ENCODE measurements at regions not wholly inside any gene's neighbourhood (a gene's known extent, or its start where the extent isn't known, plus 50 kb on each side); places are given as distances from the start of the nearest gene placed in this dataset.
"Not testable (repeated sequence)": the region's sequence is repeated elsewhere in the genome, so short reads cannot be mapped to it uniquely, and the experiment has no call there.

GRCh38 chr3:139198186-139198585 is 145.6 kb upstream of the MRPS22 start:
- DNase-seq (ENCODE audit: low read depth in 4 of 4, low spot score in 1 of 4): no peak

- DNase-seq (ENCODE audit: low read depth in 4 of 4, low spot score in 1 of 4): no peak
Observed at GRCh38 chr3:139198929-139199328, 144.9 kb upstream of the MRPS22 start.

DNA sequence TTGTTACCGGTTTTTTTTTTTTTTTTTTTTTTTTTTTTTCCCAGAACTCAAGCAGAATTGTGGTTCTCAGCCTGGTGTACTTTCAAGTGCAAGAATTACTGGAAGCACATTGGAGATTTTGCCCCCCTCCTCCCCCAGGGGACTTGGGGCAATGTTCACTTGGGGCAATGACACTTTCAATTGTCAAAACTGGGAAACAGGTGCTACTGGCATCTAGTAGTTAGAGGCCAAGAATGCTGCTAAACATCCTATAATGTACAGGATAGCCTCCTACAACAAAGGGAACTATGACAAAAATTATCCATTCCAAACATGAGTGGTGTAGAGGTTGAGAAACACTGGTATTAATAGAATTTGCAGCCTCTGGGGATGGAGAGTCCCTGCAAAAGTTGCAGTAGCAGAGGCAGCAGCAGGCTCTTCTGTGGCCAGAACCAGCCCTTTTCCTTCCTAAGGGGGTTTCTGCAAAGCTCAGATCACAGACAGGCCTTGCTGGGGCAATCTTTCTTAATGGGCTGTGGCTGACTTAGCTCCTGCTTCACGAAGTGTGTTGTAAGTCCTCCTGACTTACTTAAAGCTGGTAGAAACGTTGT is 144.3 kb upstream of the MRPS22 start:
- DNase-seq (ENCODE audit: low read depth in 4 of 4, low spot score in 1 of 4): no peak

- no peak for DNase-seq (ENCODE audit: low read depth in 4 of 4, low spot score in 1 of 4)
Observed at GRCh38 chr3:139201446-139202225, 142.2 kb upstream of the MRPS22 start.

- no peak for DNase-seq (ENCODE audit: low read depth in 4 of 4, low spot score in 1 of 4)
Observed at GRCh38 chr3:139202226-139202958, 141.4 kb upstream of the MRPS22 start.

DNA sequence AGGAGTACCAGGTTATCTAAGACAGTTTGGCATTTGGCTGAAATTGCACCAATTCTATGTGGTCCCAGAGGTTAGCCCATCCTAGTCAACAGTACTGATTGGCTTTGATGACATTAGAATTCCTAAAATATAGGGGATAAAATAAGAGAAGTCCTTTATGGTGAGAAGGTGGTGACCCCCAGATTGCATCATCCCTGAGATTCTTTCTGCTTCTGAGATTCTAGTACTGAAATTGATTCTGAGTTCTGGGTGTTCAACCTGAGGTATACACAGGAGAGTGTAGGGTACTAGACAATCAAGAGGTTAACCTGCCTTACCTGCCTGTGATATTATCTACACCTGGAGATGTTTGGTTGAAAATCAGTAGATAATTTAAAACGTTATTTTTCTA is 140.9 kb upstream of the MRPS22 start:
- no peak for DNase-seq (ENCODE audit: low read depth in 4 of 4, low spot score in 1 of 4)

- no peak for DNase-seq (ENCODE audit: low read depth in 4 of 4, low spot score in 1 of 4)
Observed at GRCh38 chr3:139203752-139204151, 140.1 kb upstream of the MRPS22 start.

- DNase-seq (ENCODE audit: low read depth in 4 of 4, low spot score in 1 of 4): no peak
Observed at GRCh38 chr3:139204728-139205127, 139.1 kb upstream of the MRPS22 start.

- no peak for DNase-seq (ENCODE audit: low read depth in 4 of 4, low spot score in 1 of 4)
Observed at GRCh38 chr3:139213936-139214335, 129.9 kb upstream of the MRPS22 start.

DNA sequence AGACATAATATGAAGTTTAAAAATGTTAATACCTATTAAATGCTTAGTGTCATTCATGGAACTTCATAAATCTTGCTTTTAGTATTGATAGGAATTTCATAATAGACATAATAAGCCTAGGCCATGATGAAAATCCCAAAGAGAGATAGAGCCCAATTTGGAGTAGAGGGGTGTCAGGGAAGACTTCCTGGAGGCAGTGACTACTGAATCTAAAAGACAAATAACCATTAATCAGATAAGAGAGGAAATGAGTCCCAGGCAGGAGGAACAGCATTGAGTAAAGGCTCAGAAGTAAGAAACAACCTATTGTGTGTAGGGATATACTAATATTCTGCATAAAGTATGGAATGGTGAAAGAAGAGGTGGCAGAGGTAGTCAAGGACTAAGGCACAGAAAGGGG is 126.9 kb upstream of the MRPS22 start:
- no peak for DNase-seq (ENCODE audit: low read depth in 4 of 4, low spot score in 1 of 4)

DNA sequence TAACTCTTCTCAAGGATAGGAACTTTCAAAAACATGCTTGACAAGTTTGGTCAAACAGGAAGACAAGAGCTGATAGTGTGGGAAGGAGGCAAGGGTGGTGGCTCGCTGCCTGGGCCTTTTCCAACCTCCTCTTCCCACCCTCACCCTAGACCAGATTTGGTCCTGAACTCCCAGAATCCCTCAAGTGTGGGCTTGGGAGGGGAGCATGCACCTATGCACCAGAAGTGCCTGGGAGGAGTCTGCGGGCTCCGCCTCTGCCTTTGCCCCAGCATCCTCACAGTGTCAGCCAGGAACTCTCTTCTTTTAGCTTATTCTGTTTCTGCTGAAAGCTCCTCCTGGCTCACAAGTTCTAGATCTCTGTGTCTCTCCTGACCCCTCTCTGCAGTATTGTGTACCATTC is 126.2 kb upstream of the MRPS22 start:
- DNase-seq (ENCODE audit: low read depth in 4 of 4, low spot score in 1 of 4): no peak

GRCh38 chr3:139218046-139218445 is 125.8 kb upstream of the MRPS22 start:
- DNase-seq (ENCODE audit: low read depth in 4 of 4, low spot score in 1 of 4): no peak

GRCh38 chr3:139219463-139219862 is 124.4 kb upstream of the MRPS22 start:
- DNase-seq (ENCODE audit: low read depth in 4 of 4, low spot score in 1 of 4): no peak

GRCh38 chr3:139222100-139222657 is 121.6 kb upstream of the MRPS22 start:
- no peak for DNase-seq (ENCODE audit: low read depth in 4 of 4, low spot score in 1 of 4)

DNA sequence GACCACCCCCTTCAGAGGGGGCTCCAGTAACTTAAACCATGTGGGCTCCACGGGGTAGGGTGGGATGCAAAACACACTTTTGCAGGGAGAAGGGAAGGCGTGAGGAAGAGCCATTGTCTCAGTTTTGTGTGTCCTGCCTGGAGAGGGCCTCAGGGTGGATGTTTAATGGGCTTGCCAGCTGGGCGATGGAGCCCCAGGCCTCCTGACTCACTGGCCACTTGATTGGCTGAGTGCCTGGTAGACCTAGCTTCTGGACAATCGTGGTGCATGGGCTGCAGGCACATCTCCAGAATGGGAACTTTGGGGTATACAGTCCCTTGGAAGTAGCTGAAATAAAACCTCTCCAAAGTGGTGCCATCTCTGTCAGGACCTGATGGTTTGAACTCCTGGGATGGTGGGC is 118.3 kb upstream of the MRPS22 start:
- no peak for DNase-seq (ENCODE audit: low read depth in 4 of 4, low spot score in 1 of 4)

GRCh38 chr3:139226731-139227130 is 117.1 kb upstream of the MRPS22 start:
- DNase-seq (ENCODE audit: low read depth in 4 of 4, low spot score in 1 of 4): no peak

- no peak for DNase-seq (ENCODE audit: low read depth in 4 of 4, low spot score in 1 of 4)
Observed at GRCh38 chr3:139227165-139227564, 116.7 kb upstream of the MRPS22 start.

GRCh38 chr3:139227827-139228226 is 116.0 kb upstream of the MRPS22 start:
- no peak for DNase-seq (ENCODE audit: low read depth in 4 of 4, low spot score in 1 of 4)

GRCh38 chr3:139230391-139230790 is 113.4 kb upstream of the MRPS22 start:
- DNase-seq (ENCODE audit: low read depth in 4 of 4, low spot score in 1 of 4): no peak

DNA sequence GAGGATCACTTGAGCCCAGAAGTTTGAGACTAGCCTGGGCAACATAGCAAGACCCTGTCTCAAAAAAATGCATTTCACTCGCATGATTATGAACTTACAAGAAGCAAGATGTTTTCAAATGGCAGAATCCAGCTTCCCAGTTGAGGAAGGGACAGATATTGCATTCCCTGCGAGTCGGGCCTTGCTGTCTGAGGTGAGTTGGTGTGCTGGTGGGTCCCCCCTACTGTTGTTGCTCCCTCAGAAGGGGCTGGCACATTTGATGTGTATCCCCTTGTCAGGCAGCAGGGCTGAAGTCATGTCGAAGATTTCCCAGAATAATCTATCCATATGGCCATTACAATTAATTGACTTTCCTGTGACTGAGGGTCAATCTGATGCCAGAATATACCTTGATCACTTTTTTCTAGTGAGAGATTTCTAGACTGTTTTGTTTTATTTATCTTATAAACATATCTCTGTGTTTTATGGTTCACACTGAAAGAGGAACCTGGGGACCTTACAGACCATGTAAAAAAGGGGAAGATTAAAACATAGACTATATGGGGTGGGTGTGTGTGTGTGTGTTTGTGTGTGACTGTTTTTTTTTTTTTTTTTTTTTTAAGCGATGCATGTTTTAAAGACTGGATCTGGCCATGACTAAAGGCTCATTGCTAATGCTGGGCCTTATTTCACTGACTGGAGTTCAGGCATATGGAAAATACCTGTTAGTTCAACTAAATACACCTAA is 112.1 kb upstream of the MRPS22 start:
- no peak for DNase-seq (ENCODE audit: low read depth in 4 of 4, low spot score in 1 of 4)

GRCh38 chr3:139232341-139232740 is 111.5 kb upstream of the MRPS22 start:
- DNase-seq (ENCODE audit: low read depth in 4 of 4, low spot score in 1 of 4): not testable (repeated sequence)
